H9 (cell line): ENCODE measurements at regions not wholly inside any gene's neighbourhood (a gene's known extent, or its start where the extent isn't known, plus 50 kb on each side); places are given as distances from the start of the nearest gene placed in this dataset.

Source experiments
- DNase-seq: peaks from one replicate; pipeline ENCODE4 v3.0.0-alpha.2; 2017
- H2AFZ ChIP-seq: one replicate; pipeline ENCODE4 v1.6.1; 2013; ENCODE audit warnings: mild to moderate bottlenecking, low read length, control low read depth, moderate library complexity
- H2AK5ac ChIP-seq: 2 replicates; pipeline ENCODE4 v1.6.1; 2013; ENCODE audit warnings: low read length, control low read depth, mixed read lengths; ENCODE audit not compliant: insufficient read length
- H2BK120ac ChIP-seq: one replicate; pipeline ENCODE4 v1.6.1; 2013; ENCODE audit warnings: low read depth, mild to moderate bottlenecking, low read length, control low read depth, inconsistent platforms; ENCODE audit not compliant: poor library complexity, severe bottlenecking
- H2BK12ac ChIP-seq: 2 replicates; pipeline ENCODE4 v1.6.1; 2013; ENCODE audit warnings: low read length, control low read depth, mixed read lengths, low read depth; ENCODE audit not compliant: insufficient read length
- H2BK15ac ChIP-seq: 2 replicates; pipeline ENCODE4 v1.6.1; 2013; ENCODE audit warnings: low read depth, low read length, control low read depth
- H2BK20ac ChIP-seq: one replicate; pipeline ENCODE4 v1.6.1; 2013; ENCODE audit warnings: low read depth, mild to moderate bottlenecking, low read length, control low read depth, inconsistent platforms; ENCODE audit not compliant: poor library complexity, severe bottlenecking
- H2BK5ac ChIP-seq: 2 replicates; pipeline ENCODE4 v1.6.1; 2013; ENCODE audit warnings: low read length, control low read depth, mixed read lengths; ENCODE audit not compliant: insufficient read length
- H3K14ac ChIP-seq: 2 replicates; pipeline ENCODE4 v1.6.1; 2013; ENCODE audit warnings: low read length, control low read depth; ENCODE audit not compliant: insufficient read depth
- H3K18ac ChIP-seq: 2 replicates; pipeline ENCODE4 v1.6.1; 2013; ENCODE audit warnings: low read depth, mild to moderate bottlenecking, mixed read lengths, low read length, control low read depth; ENCODE audit not compliant: insufficient read length
- H3K23ac ChIP-seq: 2 replicates; pipeline ENCODE4 v1.6.1; 2013; ENCODE audit warnings: low read length, control low read depth, mixed read lengths, low read depth; ENCODE audit not compliant: insufficient read length
- H3K23me2 ChIP-seq: 2 replicates; pipeline ENCODE4 v1.6.1; 2013; ENCODE audit warnings: low read depth, mild to moderate bottlenecking, mixed read lengths, low read length, control low read depth; ENCODE audit not compliant: insufficient read length, poor library complexity, severe bottlenecking
- H3K27ac ChIP-seq: 2 replicates; pipeline ENCODE4 v1.5.1; 2013; ENCODE audit warnings: low read length, control low read depth, mixed read lengths, low read depth; ENCODE audit not compliant: insufficient read length
- H3K27me3 ChIP-seq: 2 replicates; pipeline ENCODE4 v1.6.1; 2013; ENCODE audit warnings: low read length, control low read depth, inconsistent platforms; ENCODE audit not compliant: insufficient read depth
- H3K4ac ChIP-seq: 2 replicates; pipeline ENCODE4 v1.6.1; 2013; ENCODE audit warnings: low read depth, mild to moderate bottlenecking, control low read depth, inconsistent platforms, low read length, moderate library complexity
- H3K4me1 ChIP-seq: 2 replicates; pipeline ENCODE4 v1.6.1; 2013; ENCODE audit warnings: low read length, control low read depth, inconsistent platforms; ENCODE audit not compliant: insufficient read depth
- H3K4me2 ChIP-seq: 2 replicates; pipeline ENCODE4 v1.6.1; 2013; ENCODE audit warnings: low read length, control low read depth, mixed read lengths; ENCODE audit not compliant: insufficient read length, insufficient read depth
- H3K56ac ChIP-seq: 2 replicates; pipeline ENCODE4 v1.6.1; 2013; ENCODE audit warnings: low read depth, mild to moderate bottlenecking, mixed read lengths, low read length, control low read depth; ENCODE audit not compliant: insufficient read length
- H3K79me1 ChIP-seq: 2 replicates; pipeline ENCODE4 v1.6.1; 2013; ENCODE audit warnings: low read depth, mild to moderate bottlenecking, moderate library complexity, low read length, control low read depth, inconsistent platforms; ENCODE audit not compliant: insufficient read depth, poor library complexity, severe bottlenecking
- H3K79me2 ChIP-seq: 2 replicates; pipeline ENCODE4 v1.6.1; 2013; ENCODE audit warnings: low read length, control low read depth, inconsistent platforms; ENCODE audit not compliant: insufficient read depth
- H3K9ac ChIP-seq: 2 replicates; pipeline ENCODE4 v1.6.1; 2013; ENCODE audit warnings: low read length, control low read depth, mixed read lengths; ENCODE audit not compliant: insufficient read length; ENCODE audit errors: extremely low read depth
- H3K9me3 ChIP-seq: one replicate; pipeline ENCODE4 v1.6.1; 2013; ENCODE audit warnings: low read depth, low read length, inconsistent platforms; ENCODE audit not compliant: control insufficient read depth
- H3T11ph ChIP-seq: one replicate; pipeline ENCODE4 v1.6.1; 2013; ENCODE audit warnings: mild to moderate bottlenecking, low read length, control low read depth, inconsistent platforms
- H4K20me1 ChIP-seq: one replicate; pipeline ENCODE4 v1.6.1; 2013; ENCODE audit not compliant: control insufficient read depth, insufficient read length, insufficient read depth
- H4K5ac ChIP-seq: 2 replicates; pipeline ENCODE4 v1.6.1; 2013; ENCODE audit warnings: low read depth, mild to moderate bottlenecking, mixed read lengths, low read length, control low read depth; ENCODE audit not compliant: insufficient read length
- H4K8ac ChIP-seq: replicated peaks from 2 replicates; pipeline ENCODE4 v1.6.1; 2013; ENCODE audit warnings: low read length, control low read depth, mixed read lengths, low read depth; ENCODE audit not compliant: insufficient read length
- H4K91ac ChIP-seq: 2 replicates; pipeline ENCODE4 v1.6.1; 2013; ENCODE audit warnings: low read depth, mild to moderate bottlenecking, moderate library complexity, mixed read lengths, low read length, control low read depth; ENCODE audit not compliant: insufficient read length
- H3K27ac Mint-ChIP-seq, 3 experiments: 2 replicates in 2 of 3; 3 replicates in 1 of 3; pipeline ENCODE4 v1.8.0; 2020 to 2021; ENCODE audit warnings: mixed read lengths in 3 of 3, mild to moderate bottlenecking in 1 of 3, moderate library complexity in 1 of 3
- H3K27me3 Mint-ChIP-seq: 2 replicates; pipeline ENCODE4 v1.8.0; 2021; ENCODE audit warnings: low read depth, mild to moderate bottlenecking, moderate library complexity, mixed read lengths
- H3K36me3 Mint-ChIP-seq, 3 experiments: 2 replicates in 2 of 3; 3 replicates in 1 of 3; pipeline ENCODE4 v1.8.0; 2020 to 2021; ENCODE audit warnings: low read depth in 3 of 3, mixed read lengths in 3 of 3; ENCODE audit not compliant: insufficient read depth in 1 of 3
- H3K4me1 Mint-ChIP-seq, 2 experiments: 2 replicates each; pipeline ENCODE4 v1.8.0; 2020; ENCODE audit warnings: mixed read lengths in 2 of 2
- H3K4me3 Mint-ChIP-seq, 2 experiments: 2 replicates in 1 of 2; 3 replicates in 1 of 2; pipeline ENCODE4 v1.8.0; 2020 to 2021; ENCODE audit warnings: mild to moderate bottlenecking in 2 of 2, mixed read lengths in 2 of 2, moderate library complexity in 1 of 2
- H3K9me3 Mint-ChIP-seq, 2 experiments: 2 replicates in 1 of 2; 3 replicates in 1 of 2; pipeline ENCODE4 v1.8.0; 2020; ENCODE audit warnings: mild to moderate bottlenecking in 2 of 2, mixed read lengths in 2 of 2, moderate library complexity in 1 of 2
- WGBS: extraction: QIAGEN DNeasy Blood & Tissue Kit; methylation state at CpG from one replicate; pipeline ENCODE4 v1.1.7; 2013; ENCODE audit warnings: missing lambda C conversion rate, low lambda C conversion rate, mixed read lengths; ENCODE audit not compliant: insufficient read length; ENCODE audit errors: extremely low coverage; 5-methylcytosine and 5-hydroxymethylcytosine counted together
- TF ChIP-seq, protein P1 (sequence below): fragments of 200-600 bp; sonication (generic); conservative IDR thresholded peaks from 3 replicates; pipeline ENCODE4 v1.8.0; 2021; ENCODE audit warnings: antibody characterized with exemption, mild to moderate bottlenecking

GRCh38 chr2:53234548-53234903, 533.1 kb upstream of the CHAC2 start:
- Histone ChIP-seq H4K20me1 (no peaks in the 10 kb centered on the region), H3K23ac (no peak overlapping the region), H4K91ac (no peak overlapping the region), H3K56ac (no peak overlapping the region), H4K8ac (no peak overlapping the region), H3K4me1 (peaks cover 5% of the 10 kb centered on the region; the same call in 1 of the 2 replicates), H3K4ac (no peak overlapping the region), H3K23me2 (no peaks in the 10 kb centered on the region), H3K9ac (no peak overlapping the region), H3K27me3 (no peaks in the 10 kb centered on the region), H3K9me3 (no peaks in the 10 kb centered on the region), H3K4me2 (peak overlapping the region; percentile 21), H3K18ac (peak overlapping the region; percentile 81), H2AFZ (no peak overlapping the region), H3K14ac (no peak overlapping the region), H2BK20ac (no peak overlapping the region), H2BK15ac (no peak overlapping the region), H2AK5ac (no peak overlapping the region), H4K5ac (no peak overlapping the region), H3K79me2 (no peaks in the 10 kb centered on the region), H2BK12ac (no peak overlapping the region), H3K27ac (no peak overlapping the region), H3K79me1 (no peaks in the 10 kb centered on the region), H3T11ph (no peak overlapping the region), H2BK5ac (no peak overlapping the region), H2BK120ac (peak overlapping the region; percentile 67)
- Mint-ChIP-seq H3K27me3 (no peaks in the 10 kb centered on the region), H3K9me3 (no peaks in the 10 kb centered on the region; a peak in 1 of 5 replicates), H3K36me3 (no peaks in the 10 kb centered on the region), H3K4me3 (no peak overlapping the region), H3K4me1 (peaks cover 29 to 31% of the 10 kb centered on the region in 2 experiments), H3K27ac (peak overlapping the region; percentile 88 to 94 (median 92); a peak in 5 of 7 replicates)
- WGBS = no CpG with 5 or more reads among the region's 1 CpG
- TF ChIP-seq, protein P1, sequence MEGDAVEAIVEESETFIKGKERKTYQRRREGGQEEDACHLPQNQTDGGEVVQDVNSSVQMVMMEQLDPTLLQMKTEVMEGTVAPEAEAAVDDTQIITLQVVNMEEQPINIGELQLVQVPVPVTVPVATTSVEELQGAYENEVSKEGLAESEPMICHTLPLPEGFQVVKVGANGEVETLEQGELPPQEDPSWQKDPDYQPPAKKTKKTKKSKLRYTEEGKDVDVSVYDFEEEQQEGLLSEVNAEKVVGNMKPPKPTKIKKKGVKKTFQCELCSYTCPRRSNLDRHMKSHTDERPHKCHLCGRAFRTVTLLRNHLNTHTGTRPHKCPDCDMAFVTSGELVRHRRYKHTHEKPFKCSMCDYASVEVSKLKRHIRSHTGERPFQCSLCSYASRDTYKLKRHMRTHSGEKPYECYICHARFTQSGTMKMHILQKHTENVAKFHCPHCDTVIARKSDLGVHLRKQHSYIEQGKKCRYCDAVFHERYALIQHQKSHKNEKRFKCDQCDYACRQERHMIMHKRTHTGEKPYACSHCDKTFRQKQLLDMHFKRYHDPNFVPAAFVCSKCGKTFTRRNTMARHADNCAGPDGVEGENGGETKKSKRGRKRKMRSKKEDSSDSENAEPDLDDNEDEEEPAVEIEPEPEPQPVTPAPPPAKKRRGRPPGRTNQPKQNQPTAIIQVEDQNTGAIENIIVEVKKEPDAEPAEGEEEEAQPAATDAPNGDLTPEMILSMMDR = no peak
- peak; percentile 33 for DNase-seq
